PC-3 (cell line): ENCODE measurements at regions not wholly inside any gene's neighbourhood (a gene's known extent, or its start where the extent isn't known, plus 50 kb on each side); places are given as distances from the start of the nearest gene placed in this dataset.

Experiments used
- ATAC-seq: fragments of 200-7000 bp; cut with Tn5 transposase; 2 replicates; pipeline ENCODE4 v1.9.1; 2020; ENCODE audit warnings: mild to moderate bottlenecking, moderate library complexity
- BruUV-seq: library from RNA; stranded (reverse); fragments of 400-500 nt; replicated peaks from 2 replicates; lab custom pipeline; 2021; lab: Mats Ljungman, UMichigan
- CTCF ChIA-PET: fragments of 300-600 bp; sonication (Branson Sonifier 250); formaldehyde crosslinking; loops from one replicate; lab custom pipeline; 2022; ENCODE audit warnings: antibody characterized with exemption; lab: Charles Lee
- POLR2A ChIA-PET: fragments of 300-600 bp; sonication (Branson Sonifier 250); formaldehyde crosslinking; loops from one replicate; lab custom pipeline; 2022; ENCODE audit warnings: antibody characterized with exemption; ENCODE audit not compliant: unreplicated experiment; lab: Charles Lee
- DNase-seq: peaks from one replicate; pipeline ENCODE4 v3.0.0-alpha.2; 2015
- H2AFZ ChIP-seq: fragments of 300-600 bp; sonication (generic); 2 replicates; pipeline ENCODE4 v1.6.0; 2016; ENCODE audit warnings: antibody characterized with exemption, low read length
- H3F3A ChIP-seq: fragments of 300-600 bp; sonication (generic); one replicate; pipeline ENCODE4 v1.6.0; 2017; ENCODE audit warnings: antibody characterized with exemption, low read length, control low read depth, mild to moderate bottlenecking; ENCODE audit not compliant: unreplicated experiment
- H3K27ac ChIP-seq: fragments of 300-600 bp; sonication (generic); 2 replicates; pipeline ENCODE4 v1.5.1; 2016; ENCODE audit warnings: mild to moderate bottlenecking, low read length
- H3K27me3 ChIP-seq: fragments of 300-600 bp; sonication (generic); 2 replicates; pipeline ENCODE4 v1.6.1; 2016; ENCODE audit warnings: low read length, mixed read lengths
- H3K36me3 ChIP-seq: fragments of 300-600 bp; sonication (generic); 2 replicates; pipeline ENCODE4 v1.6.1; 2016; ENCODE audit warnings: low read depth, mixed run types, low read length, mixed read lengths
- H3K4me1 ChIP-seq: fragments of 300-600 bp; sonication (generic); 2 replicates; pipeline ENCODE4 v1.5.1; 2016; ENCODE audit warnings: low read length; ENCODE audit not compliant: insufficient read depth
- H3K4me2 ChIP-seq: fragments of 300-600 bp; sonication (generic); 2 replicates; pipeline ENCODE4 v1.6.0; 2016; ENCODE audit warnings: low read length
- H3K4me3 ChIP-seq: fragments of 300-600 bp; sonication (generic); 2 replicates; pipeline ENCODE4 v1.5.1; 2016; ENCODE audit warnings: mild to moderate bottlenecking, low read length, mixed read lengths
- H3K79me2 ChIP-seq: fragments of 300-600 bp; sonication (generic); 2 replicates; pipeline ENCODE4 v1.6.1; 2017; ENCODE audit warnings: low read length, mixed read lengths
- H3K9ac ChIP-seq: fragments of 300-600 bp; sonication (generic); 2 replicates; pipeline ENCODE4 v1.6.0; 2016; ENCODE audit warnings: mild to moderate bottlenecking, low read length
- H3K9me2 ChIP-seq: fragments of 300-600 bp; sonication (generic); replicated peaks from 2 replicates; pipeline ENCODE4 v1.6.1; 2016; ENCODE audit warnings: mixed run types, low read length, mixed read lengths
- H3K9me3 ChIP-seq: fragments of 300-600 bp; sonication (generic); 2 replicates; pipeline ENCODE4 v1.6.1; 2016; ENCODE audit warnings: low read length, mixed read lengths
- H4K20me1 ChIP-seq: fragments of 300-600 bp; sonication (generic); 2 replicates; pipeline ENCODE4 v1.6.1; 2016; ENCODE audit warnings: low read length, mixed read lengths
- CTCF ChIP-seq: fragments of 300-600 bp; sonication (generic); conservative IDR thresholded peaks from 2 replicates; pipeline ENCODE4 v1.5.1; 2017; ENCODE audit warnings: antibody characterized with exemption, low read depth, mild to moderate bottlenecking, low read length
- EZH2 ChIP-seq: fragments of 300-600 bp; sonication (generic); IDR thresholded peaks from one replicate; pipeline ENCODE4 v1.6.1; 2017; ENCODE audit warnings: antibody characterized with exemption, mild to moderate bottlenecking, low read length; ENCODE audit not compliant: unreplicated experiment
- EZH2phosphoT487 ChIP-seq: fragments of 300-600 bp; sonication (generic); IDR thresholded peaks from 2 replicates; pipeline ENCODE4 v1.6.1; 2018; ENCODE audit warnings: mild to moderate bottlenecking, antibody characterized with exemption, low read length, borderline replicate concordance
- intact Hi-C: fragments of 100-400 bp; cut with micrococcal nuclease; formaldehyde crosslinking; loops from 2 replicates; pipeline ENCODE4 v1.9.0; 2023

- no TSS peak for BruUV-seq
- Histone ChIP-seq H3K27ac (no peak overlapping the region), H3K4me1 (no peaks in the 10 kb centered on the region), H3K27me3 (peaks cover 66% of the 10 kb centered on the region), H3K4me3 (no peak overlapping the region), H3F3A (no peaks in the 10 kb centered on the region), H4K20me1 (no peaks in the 10 kb centered on the region), H3K36me3 (no peaks in the 10 kb centered on the region), H2AFZ (no peak overlapping the region), H3K9ac (no peak overlapping the region), H3K4me2 (no peak overlapping the region), H3K9me3 (no peaks in the 10 kb centered on the region), H3K79me2 (no peaks in the 10 kb centered on the region), H3K9me2 (no peaks in the 10 kb centered on the region)
- intact Hi-C loops: no loop called here
- CTCF ChIA-PET: no interaction called here
- ATAC-seq (no peak), DNase-seq (no peak)
- TF ChIP-seq EZH2: no peak
- no peak for TF ChIP-seq CTCF
- no peak for TF ChIP-seq EZH2phosphoT487
- POLR2A ChIA-PET: no interaction called here
Observed at GRCh38 chr18:77918730-77919129, 669.1 kb downstream of the GALR1 start.

- ATAC-seq (no peak), DNase-seq (no peak)
- Histone ChIP-seq H3K4me2 (no peak overlapping the region), H3F3A (no peaks in the 10 kb centered on the region), H4K20me1 (no peaks in the 10 kb centered on the region), H3K27me3 (peaks cover 64% of the 10 kb centered on the region), H3K79me2 (no peaks in the 10 kb centered on the region), H3K9me3 (no peaks in the 10 kb centered on the region), H3K4me3 (no peak overlapping the region), H3K9me2 (no peaks in the 10 kb centered on the region), H3K36me3 (no peaks in the 10 kb centered on the region), H3K9ac (no peak overlapping the region), H3K27ac (no peak overlapping the region), H2AFZ (no peak overlapping the region), H3K4me1 (no peaks in the 10 kb centered on the region)
- intact Hi-C loops: no loop called here
- no peak for TF ChIP-seq CTCF
- no peak for TF ChIP-seq EZH2phosphoT487
- TF ChIP-seq EZH2: no peak
- no TSS peak for BruUV-seq
- ChIA-PET CTCF (no interaction called here), POLR2A (interaction anchor here (0.7 kb wide), 1 partner anchor 9 kb away, joined by 3 read pairs; no protein-coding TSS in a partner anchor)
Observed at GRCh38 chr18:77919923-77920322, 670.3 kb downstream of the GALR1 start.

GRCh38 chr18:77935342-77935741 is 685.7 kb downstream of the GALR1 start:
- Histone ChIP-seq H3K36me3 (no peaks in the 10 kb centered on the region), H3K79me2 (no peaks in the 10 kb centered on the region), H3K9me3 (no peaks in the 10 kb centered on the region), H2AFZ (no peak overlapping the region), H3K27ac (no peak overlapping the region), H3K4me2 (no peak overlapping the region), H3F3A (no peaks in the 10 kb centered on the region), H4K20me1 (no peaks in the 10 kb centered on the region), H3K4me1 (no peaks in the 10 kb centered on the region), H3K4me3 (no peak overlapping the region), H3K9me2 (no peaks in the 10 kb centered on the region), H3K27me3 (0 out of 2 replicates have a peak, but pooled peaks cover 7% of the 10 kb centered on the region), H3K9ac (no peak overlapping the region)
- DNase-seq: no peak
- no TSS peak for BruUV-seq
- no peak for TF ChIP-seq CTCF
- TF ChIP-seq EZH2phosphoT487: no peak
- TF ChIP-seq EZH2: no peak
- CTCF ChIA-PET: no interaction called here
- intact Hi-C loops: no loop called here
- no peak for ATAC-seq
- POLR2A ChIA-PET: no interaction called here
